ENCODE measurements at regions not wholly inside any gene's neighbourhood (a gene's known extent, or its start where the extent isn't known, plus 50 kb on each side); places are given as distances from the start of the nearest gene placed in this dataset.

- no peaks in the 10 kb centered on the region for H3K23me2 ChIP-seq (ENCODE audit: low read depth, low read length)
- no peak overlapping the region for H3K56ac ChIP-seq (replicated peaks; ENCODE audit: insufficient read length, low read depth, low read length)
- 0 out of 2 replicates have a peak overlapping the region, but pooled peaks have one; percentile 83 for H2AFZ ChIP-seq (ENCODE audit: low read length)
- H3K23ac ChIP-seq (ENCODE audit: insufficient read length): no peak overlapping the region
- peaks cover 0 to 3% (median 1%) of the 10 kb centered on the region in 4 experiments; a peak in 3 of 7 replicates for H3K27me3 ChIP-seq (replicated peaks in 1 of 4; ENCODE audit: control insufficient read depth in 3 of 4, extremely low read depth in 1 of 4, insufficient read depth in 3 of 4, low read length in 3 of 4)
- no peak overlapping the region for H4K8ac ChIP-seq (ENCODE audit: extremely low read depth, insufficient read depth, low read length)
- FAIRE-seq: no peak
- no peak overlapping the region for H3K4me2 ChIP-seq (ENCODE audit: insufficient read depth in 1 of 2, low read depth in 2 of 2, low read length in 2 of 2)
- H3K9me3 ChIP-seq (ENCODE audit: insufficient read depth in 2 of 2, low read depth in 1 of 2, low read length in 1 of 2): no peaks in the 10 kb centered on the region
- no peaks in the 10 kb centered on the region for H4K20me1 ChIP-seq (replicated peaks in 1 of 2; ENCODE audit: control insufficient read depth in 1 of 2, insufficient read depth in 2 of 2, low read length in 2 of 2)
- H3K4ac ChIP-seq (replicated peaks; ENCODE audit: insufficient read length, low read depth, low read length): no peak overlapping the region
- WGBS, 2 experiments (ENCODE audit: extremely low coverage in 1 of 2, insufficient coverage in 1 of 2, insufficient read length in 1 of 2, insufficient replicate concordance in 2 of 2, low coverage in 1 of 2, low lambda C conversion rate in 2 of 2, missing lambda C conversion rate in 1 of 2): 77% methylated on average over 3 of the region's 3 CpGs; no CpG with 5 or more reads in 1 of the 2 experiments
- no peak overlapping the region for H3K18ac ChIP-seq (ENCODE audit: extremely low read depth, low read length)
- H3K14ac ChIP-seq (ENCODE audit: insufficient read length): no peak overlapping the region
- no peak overlapping the region for H2BK5ac ChIP-seq (ENCODE audit: low read depth, low read length)
- H2BK12ac ChIP-seq (ENCODE audit: low read depth, low read length): no peak overlapping the region
- no peak overlapping the region for H2BK15ac ChIP-seq (ENCODE audit: low read length)
- H2BK20ac ChIP-seq (ENCODE audit: low read length): no peak overlapping the region
- H2AK5ac ChIP-seq (ENCODE audit: low read depth, low read length): no peak overlapping the region
- ChIA-PET POLR2A (ENCODE audit: partially characterized antibody) (interaction anchor here (1.2 kb wide), 1 partner anchor 170 kb away, joined by 3 read pairs; no protein-coding TSS in a partner anchor), CTCF (ENCODE audit: partially characterized antibody) (interaction anchor here (0.8 to 6.8 kb wide), 2 partner anchors 16 to 63 kb away, joined by 3 to 94 read pairs; no protein-coding TSS in a partner anchor)
- H3K36me3 ChIP-seq (ENCODE audit: control insufficient read depth in 2 of 4, insufficient read depth in 4 of 4, low read length in 3 of 4): no peaks in the 10 kb centered on the region
- 0 out of 7 replicates have a peak, but pooled peaks cover 0 to 3% (median 0%) of the 10 kb centered on the region in 4 experiments for H3K4me1 ChIP-seq (replicated peaks in 1 of 4; ENCODE audit: control insufficient read depth in 3 of 4, insufficient read depth in 4 of 4, low read length in 3 of 4)
- no peak overlapping the region for H3K27ac ChIP-seq (ENCODE audit: low read depth, low read length)
- no peak overlapping the region for H2BK120ac ChIP-seq (replicated peaks; ENCODE audit: low read depth, low read length)
- H3K9ac ChIP-seq (replicated peaks in 1 of 4; ENCODE audit: extremely low read depth in 1 of 4, low read depth in 3 of 4, low read length in 3 of 4): no peak overlapping the region
- no peak overlapping the region for H3K4me3 ChIP-seq (ENCODE audit: extremely low read depth in 1 of 4, insufficient read depth in 2 of 4, low read depth in 3 of 4, low read length in 4 of 4)
- no peaks in the 10 kb centered on the region for H3K79me1 ChIP-seq (ENCODE audit: low read depth, low read length)
- no peak overlapping the region for H4K5ac ChIP-seq (ENCODE audit: insufficient read length, low read depth, low read length)
- no peak for DNase-seq (ENCODE audit: low read depth in 1 of 2, low spot score in 2 of 2)
- no peak overlapping the region for H4K91ac ChIP-seq (replicated peaks; ENCODE audit: insufficient read length, low read length)
- no peaks in the 10 kb centered on the region for H3K79me2 ChIP-seq (ENCODE audit: control insufficient read depth in 1 of 2, insufficient read depth in 2 of 2, low read length in 2 of 2)
- TF ChIP-seq ASH2L (IDR thresholded peaks at IDR 0.05; ENCODE audit: low read length) (no peak), RNF2 (IDR thresholded peaks at IDR 0.05; ENCODE audit: borderline replicate concordance, low read depth, low read length, missing control alignments, poor library complexity, severe bottlenecking) (no peak), SP4 (IDR thresholded peaks at IDR 0.05; ENCODE audit: low read length) (no peak), ATF2 (IDR thresholded peaks at IDR 0.05; ENCODE audit: low read length) (no peak), ATF3 (IDR thresholded peaks at IDR 0.05; ENCODE audit: insufficient read depth, low read depth, low read length) (no peak), SIX5 (IDR thresholded peaks at IDR 0.05; ENCODE audit: low read depth, low read length) (no peak), TBP (IDR thresholded peaks at IDR 0.05; ENCODE audit: low read depth, low read length) (no peak), RFX5 (IDR thresholded peaks at IDR 0.05; ENCODE audit: borderline replicate concordance, low read depth, low read length) (no peak), RBBP5 (IDR thresholded peaks at IDR 0.05; ENCODE audit: borderline replicate concordance, low read depth, low read length) (no peak), CBX5 (IDR thresholded peaks at IDR 0.05; ENCODE audit: low read depth, low read length) (no peak), CTBP2 (IDR thresholded peaks at IDR 0.05; ENCODE audit: borderline replicate concordance, insufficient read depth, insufficient read length, low read length) (no peak), ZNF274 (IDR thresholded peaks at IDR 0.05; ENCODE audit: borderline replicate concordance, extremely low read depth, low read length) (no peak)
Measured at GRCh38 chr2:121884078-121884477, 128.6 kb downstream of the TSN start.
